Stimulated activated CD8-positive, alpha-beta memory T cell treated with anti-CD3 and anti-CD28 coated beads, Interleukin-4, amount 100 ng/mL, for 24 hours (primary cell): ENCODE measurements at regions not wholly inside any gene's neighbourhood (a gene's known extent, or its start where the extent isn't known, plus 50 kb on each side); places are given as distances from the start of the nearest gene placed in this dataset.
"Not testable (repeated sequence)": the region's sequence is repeated elsewhere in the genome, so short reads cannot be mapped to it uniquely, and the experiment has no call there.

Experiments used
- DNase-seq: peaks from one replicate; pipeline ENCODE4 v3.0.0-alpha.2; 2020; ENCODE audit warnings: low read depth

- no peak for DNase-seq
These were observed 59.0 kb downstream of the FASLG start for GRCh38 chr1:172717722-172718465.

GRCh38 chr1:172719066-172719627, 60.2 kb downstream of the FASLG start:
- no peak for DNase-seq

GRCh38 chr1:172719694-172720138, 60.8 kb downstream of the FASLG start:
- DNase-seq = no peak

GRCh38 chr1:172720339-172720738, 61.4 kb downstream of the FASLG start:
- DNase-seq = no peak

GRCh38 chr1:172723251-172723650, 64.3 kb downstream of the FASLG start:
- no peak for DNase-seq

- no peak for DNase-seq
These were observed 65.3 kb downstream of the FASLG start for GRCh38 chr1:172724232-172724631.

- no peak for DNase-seq
These were observed 66.1 kb downstream of the FASLG start for GRCh38 chr1:172724765-172725613.

- DNase-seq = no peak
These were observed 67.8 kb downstream of the FASLG start for GRCh38 chr1:172726740-172727139.

- no peak for DNase-seq
These were observed 68.5 kb downstream of the FASLG start for GRCh38 chr1:172727275-172727857.

- DNase-seq = no peak
These were observed 69.2 kb downstream of the FASLG start for GRCh38 chr1:172727956-172728603.

GRCh38 chr1:172728705-172729104, 69.8 kb downstream of the FASLG start:
- not testable (repeated sequence) for DNase-seq

GRCh38 chr1:172732427-172732826, 73.5 kb downstream of the FASLG start:
- no peak for DNase-seq

- no peak for DNase-seq
These were observed 74.9 kb downstream of the FASLG start for GRCh38 chr1:172733815-172734214.

- no peak for DNase-seq
These were observed 79.5 kb downstream of the FASLG start for GRCh38 chr1:172738389-172738788.

GRCh38 chr1:172742599-172743500, 83.9 kb downstream of the FASLG start:
- no peak for DNase-seq

- no peak for DNase-seq
These were observed 86.1 kb downstream of the FASLG start for GRCh38 chr1:172745014-172745413.

- DNase-seq = no peak
These were observed 87.4 kb downstream of the FASLG start for GRCh38 chr1:172746091-172746949.

GRCh38 chr1:172748201-172748600, 89.3 kb downstream of the FASLG start:
- no peak for DNase-seq

GRCh38 chr1:172751683-172752082, 92.8 kb downstream of the FASLG start:
- DNase-seq = no peak

- DNase-seq = no peak
These were observed 95.1 kb downstream of the FASLG start for GRCh38 chr1:172753964-172754363.
